ENCODE measurements at regions not wholly inside any gene's neighbourhood (a gene's known extent, or its start where the extent isn't known, plus 50 kb on each side); places are given as distances from the start of the nearest gene placed in this dataset.
"Not testable (repeated sequence)": the region's sequence is repeated elsewhere in the genome, so short reads cannot be mapped to it uniquely, and the experiment has no call there.

DNA sequence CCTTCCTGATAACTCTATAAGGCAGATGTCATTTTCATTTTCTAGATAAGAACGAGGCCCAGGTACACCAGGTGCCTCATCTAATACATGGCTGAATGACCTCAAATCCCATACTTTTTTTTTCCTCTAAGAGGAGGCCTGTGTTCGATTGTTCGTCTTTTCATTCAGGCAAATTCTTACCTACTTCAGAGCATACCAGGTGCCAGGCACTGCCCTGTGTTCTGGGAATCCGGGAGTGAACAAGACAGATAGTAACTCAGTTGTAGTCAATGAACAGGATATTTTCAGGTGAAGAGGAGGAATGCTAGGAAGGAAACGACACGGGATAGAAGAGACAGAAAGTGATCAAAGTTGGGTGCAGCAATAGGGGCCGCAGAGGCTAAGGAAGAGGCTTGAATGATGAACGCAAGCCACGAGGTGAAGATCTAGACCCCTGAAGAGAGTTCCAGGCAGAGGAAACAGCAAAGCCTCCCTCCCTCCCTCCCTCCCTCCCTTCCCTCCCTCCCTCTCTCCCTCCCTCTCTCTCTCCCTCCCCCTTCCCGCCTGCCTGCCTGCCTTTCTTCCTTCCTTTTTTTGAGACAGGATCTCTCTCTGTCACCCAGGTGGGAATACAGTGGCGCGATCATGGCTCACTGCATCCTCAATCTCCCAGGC lies 150.1 kb upstream of the ZNF217 start:
- no peak for DNase-seq (ENCODE audit: low spot score)

DNA sequence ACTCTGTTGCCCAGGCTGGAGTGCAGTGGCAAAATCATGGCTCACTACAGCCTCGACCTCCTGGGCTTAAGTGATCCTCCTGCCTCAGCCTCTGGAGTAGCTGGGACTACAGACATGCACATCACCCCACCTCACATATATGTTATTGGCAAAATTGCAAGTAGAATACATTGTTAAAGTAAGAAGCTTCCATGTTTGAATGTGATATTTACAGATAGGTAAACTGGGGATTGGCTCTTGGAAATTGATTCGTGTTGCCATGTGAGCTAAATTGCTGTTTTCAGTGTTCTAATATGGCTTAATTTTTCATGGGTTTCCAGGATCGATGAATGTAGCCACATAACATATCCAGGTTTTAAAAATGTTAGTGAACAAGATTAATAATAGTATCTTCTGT lies 149.0 kb upstream of the ZNF217 start:
- no peak for DNase-seq (ENCODE audit: low spot score)

DNA sequence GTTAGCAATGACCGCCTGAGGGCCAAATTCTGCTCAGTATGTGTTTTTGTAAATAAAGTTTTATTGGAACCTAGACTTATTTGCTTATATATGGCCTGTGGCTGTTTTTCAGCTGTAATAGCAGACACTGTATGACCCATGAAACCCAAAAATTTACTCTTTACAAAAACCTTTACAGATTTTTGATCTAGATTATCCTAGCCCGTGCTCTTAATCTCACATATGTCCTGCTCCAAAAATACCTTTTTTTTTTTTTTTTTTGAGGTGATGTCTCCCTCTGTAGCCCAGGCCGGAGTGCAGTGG lies 148.0 kb upstream of the ZNF217 start:
- no peak for DNase-seq (ENCODE audit: low spot score)

DNA sequence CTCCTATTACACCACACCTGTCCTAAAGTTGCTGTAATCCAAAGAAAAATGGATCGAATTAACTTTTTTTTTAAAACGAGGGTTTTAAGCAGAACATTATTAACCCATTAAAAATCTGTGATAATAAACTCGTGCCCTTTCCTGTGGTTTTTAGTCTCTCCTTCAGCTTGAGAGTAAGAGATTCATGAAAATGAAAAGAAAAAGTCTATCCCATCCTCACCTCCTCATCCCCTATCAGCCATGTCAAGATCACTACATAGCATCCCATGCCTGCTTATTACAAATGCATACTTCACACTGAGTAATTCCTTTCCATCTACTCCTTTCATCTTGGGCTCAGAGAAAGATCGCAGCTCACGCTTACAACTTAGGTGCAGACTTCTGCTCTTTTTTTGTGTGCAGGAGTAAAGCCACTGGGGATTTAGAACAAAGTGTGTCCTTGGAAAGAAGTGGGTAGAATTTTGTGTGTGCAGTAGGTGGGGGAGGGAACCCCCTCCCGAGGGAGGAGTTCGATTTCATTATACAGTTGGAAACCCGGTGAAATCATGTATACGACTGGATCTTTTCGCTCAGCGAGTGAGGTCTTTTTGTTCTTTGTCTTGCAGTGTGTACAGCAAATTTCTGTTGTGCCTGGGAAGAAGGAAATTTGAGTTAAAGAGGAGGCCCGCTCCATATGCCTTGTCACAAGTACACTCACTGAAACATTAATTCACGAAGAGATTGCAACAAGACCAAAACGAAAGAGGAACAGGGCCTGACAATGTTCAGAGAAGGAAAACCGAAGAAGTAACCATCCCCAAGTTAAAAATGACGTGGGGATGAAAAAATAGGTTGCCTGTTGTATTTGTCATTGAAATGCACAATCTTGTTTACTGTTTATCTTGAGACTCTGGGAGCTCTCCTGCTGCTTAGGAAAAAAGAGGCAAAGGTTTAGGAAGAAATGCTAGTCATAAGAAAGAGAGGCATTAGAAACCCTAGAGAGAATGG lies 146.5 kb upstream of the ZNF217 start:
- peak; percentile 12 for DNase-seq (ENCODE audit: low spot score)

DNA sequence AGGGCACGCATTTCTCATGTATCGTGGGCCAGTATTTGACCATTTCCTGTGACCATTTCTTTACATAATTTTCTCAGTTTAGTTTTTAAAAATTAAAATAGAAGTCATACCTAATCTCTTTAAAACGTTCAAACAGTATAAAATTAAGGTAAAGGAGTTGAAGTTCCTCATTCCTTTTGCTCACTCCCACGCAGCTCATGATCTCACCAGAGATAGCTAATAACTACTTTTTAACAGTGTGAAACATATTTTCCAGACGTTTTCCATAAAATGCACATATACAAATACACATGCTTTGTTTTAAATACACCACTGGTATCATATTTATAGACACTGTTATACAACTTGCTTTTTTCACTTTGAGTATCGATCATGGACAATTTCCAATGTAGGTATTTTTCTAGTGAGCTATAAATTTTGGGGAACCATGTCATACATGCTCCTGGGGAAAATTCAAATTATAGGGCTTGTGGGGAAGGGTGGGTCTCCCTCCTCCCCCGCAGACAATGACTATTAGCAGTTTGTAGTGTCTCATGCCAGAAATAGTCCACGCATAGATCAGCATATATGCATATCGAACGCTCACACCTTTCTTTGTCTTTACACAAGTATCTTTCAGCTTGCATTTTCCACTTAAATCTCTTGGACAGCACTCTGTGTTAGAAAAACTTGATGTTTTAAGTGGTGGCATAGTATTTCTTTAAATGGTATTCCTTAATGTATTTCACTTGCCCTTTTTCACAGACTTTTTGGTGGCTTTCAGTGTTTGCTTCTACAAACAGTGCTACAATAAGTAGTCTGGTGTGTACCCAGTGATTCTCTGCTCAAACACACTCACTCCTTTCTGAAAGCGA lies 145.5 kb upstream of the ZNF217 start:
- DNase-seq (ENCODE audit: low spot score), result no peak

DNA sequence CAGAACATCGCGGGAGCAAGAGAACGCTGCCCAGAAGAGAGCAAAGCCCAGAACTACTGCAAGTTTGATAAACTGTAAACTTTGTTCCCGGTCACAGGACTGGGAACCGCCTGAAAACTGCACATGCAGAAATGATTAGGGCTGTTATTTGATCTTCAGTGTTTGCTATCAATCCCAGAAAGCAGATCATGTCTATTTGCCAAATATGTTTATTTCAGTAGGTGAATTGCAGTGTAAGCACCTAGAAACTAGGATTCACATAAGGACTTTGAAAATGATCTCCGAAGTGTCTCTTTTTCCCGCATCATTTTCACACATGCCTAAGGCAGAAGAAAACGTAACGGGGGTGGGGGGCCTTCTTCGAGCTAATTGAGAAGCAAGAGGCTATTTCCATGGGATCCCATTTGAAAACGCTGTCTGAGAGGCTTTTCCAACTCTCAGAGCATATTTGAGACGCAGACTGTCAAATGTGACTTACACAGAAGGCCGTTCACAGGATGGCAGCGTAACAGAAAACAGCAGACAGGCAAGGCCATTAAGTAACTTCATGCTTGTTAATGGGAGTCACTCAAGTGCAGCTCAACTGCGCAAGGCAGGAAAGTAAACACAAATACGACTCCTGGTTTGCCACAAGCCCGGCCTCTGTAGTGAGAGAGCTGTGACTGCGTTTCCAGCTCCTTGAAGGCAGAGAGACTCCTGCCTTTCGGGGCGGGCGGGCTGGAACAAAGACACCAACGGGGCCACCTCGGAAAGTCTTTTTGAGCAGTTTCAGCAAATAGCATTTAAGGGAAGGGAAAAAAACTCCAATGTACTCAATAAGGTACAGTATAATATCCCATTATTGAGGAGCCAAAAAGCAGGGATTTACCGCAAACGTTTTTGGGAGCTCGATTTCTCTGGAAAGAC lies 144.7 kb upstream of the ZNF217 start:
- no peak for DNase-seq (ENCODE audit: low spot score)

DNA sequence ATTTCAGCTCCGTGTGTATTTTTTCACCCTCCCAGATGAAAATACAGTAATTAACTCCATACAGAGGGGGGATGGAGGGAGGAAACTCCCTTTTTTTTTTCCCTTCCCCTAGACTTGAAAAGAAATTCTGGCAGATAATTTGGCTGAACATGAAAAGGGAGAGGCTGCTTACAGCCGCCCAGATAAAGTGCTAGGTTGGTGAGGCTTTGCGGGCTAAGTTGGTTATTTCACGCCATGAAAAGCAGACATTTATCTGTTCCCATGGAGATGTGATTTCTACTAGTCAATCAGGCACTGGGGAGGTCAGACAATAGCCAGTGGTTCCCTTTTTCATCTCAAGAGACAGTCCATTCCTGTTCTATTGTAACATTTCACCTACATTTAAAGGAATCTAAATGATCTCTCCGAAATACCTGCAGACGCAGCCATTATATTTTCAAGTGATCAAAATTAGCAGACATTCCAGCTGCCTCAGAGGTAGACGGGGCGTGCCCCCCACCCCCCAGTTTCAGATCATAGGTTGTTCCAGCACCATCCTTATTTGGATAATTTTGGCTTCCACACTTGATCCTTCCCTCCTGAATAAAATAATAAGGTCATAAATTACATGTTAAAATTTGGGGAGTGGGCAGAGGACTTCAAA lies 143.9 kb upstream of the ZNF217 start:
- no peak for DNase-seq (ENCODE audit: low spot score)

DNA sequence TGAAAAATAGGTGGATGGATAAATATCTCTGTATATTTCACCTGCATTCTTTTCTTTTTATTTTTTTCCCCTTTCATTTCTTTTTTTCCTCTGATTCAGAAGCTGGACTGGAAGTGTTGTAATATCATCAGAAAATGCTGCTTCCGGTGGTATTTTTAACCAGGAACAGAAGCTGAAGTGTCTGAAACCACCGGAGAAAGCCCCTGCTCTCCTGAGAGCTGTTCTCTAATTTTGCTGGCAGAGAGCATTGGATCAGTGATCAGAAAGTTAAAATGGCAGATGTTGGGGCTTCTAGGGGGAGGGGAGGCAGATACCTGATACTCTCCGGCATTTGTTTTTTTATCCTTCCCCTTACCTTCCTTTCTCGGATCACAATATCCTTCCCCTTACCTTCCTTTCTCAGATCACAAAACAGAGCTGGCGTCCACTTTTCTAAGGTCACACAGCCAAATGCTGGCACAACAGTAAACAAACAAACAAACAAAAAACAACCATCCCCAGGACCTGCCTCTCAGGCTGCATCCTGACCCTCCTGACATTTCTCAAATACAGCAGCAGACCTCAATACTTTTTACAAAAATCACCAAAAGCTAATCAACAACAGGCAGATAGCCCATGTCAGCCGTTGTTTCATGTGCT lies 143.2 kb upstream of the ZNF217 start:
- no peak for DNase-seq (ENCODE audit: low spot score)

DNA sequence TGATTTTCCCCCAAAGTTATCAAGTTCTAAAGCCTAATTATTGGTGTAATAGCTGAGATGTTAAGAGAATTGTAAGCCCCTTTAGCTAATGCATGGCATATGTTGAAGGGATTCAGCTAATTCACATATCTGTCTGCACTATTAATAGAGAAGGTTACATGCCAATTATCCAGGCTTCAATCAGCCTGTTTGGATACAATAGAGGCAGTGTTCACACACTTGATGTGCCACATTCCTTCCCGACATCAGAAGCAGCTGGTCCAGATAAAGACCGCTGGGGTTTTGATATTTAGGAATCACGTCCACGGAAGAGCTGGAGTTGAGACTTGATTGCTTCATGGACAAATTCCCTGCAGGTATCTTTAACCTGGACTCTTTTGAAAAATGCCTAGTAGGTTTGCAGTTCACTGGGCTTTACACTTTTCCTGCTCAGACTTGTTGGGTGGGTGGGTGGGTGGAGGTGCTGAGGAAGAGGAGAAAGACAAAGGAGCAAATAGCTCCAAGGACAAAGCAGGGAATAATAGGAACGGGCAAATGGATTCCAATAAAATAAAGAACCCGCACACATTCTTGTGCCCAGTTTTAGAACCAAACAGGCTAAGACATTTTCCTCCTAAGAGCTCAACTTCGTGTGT lies 142.6 kb upstream of the ZNF217 start:
- DNase-seq (ENCODE audit: low spot score), result no peak

DNA sequence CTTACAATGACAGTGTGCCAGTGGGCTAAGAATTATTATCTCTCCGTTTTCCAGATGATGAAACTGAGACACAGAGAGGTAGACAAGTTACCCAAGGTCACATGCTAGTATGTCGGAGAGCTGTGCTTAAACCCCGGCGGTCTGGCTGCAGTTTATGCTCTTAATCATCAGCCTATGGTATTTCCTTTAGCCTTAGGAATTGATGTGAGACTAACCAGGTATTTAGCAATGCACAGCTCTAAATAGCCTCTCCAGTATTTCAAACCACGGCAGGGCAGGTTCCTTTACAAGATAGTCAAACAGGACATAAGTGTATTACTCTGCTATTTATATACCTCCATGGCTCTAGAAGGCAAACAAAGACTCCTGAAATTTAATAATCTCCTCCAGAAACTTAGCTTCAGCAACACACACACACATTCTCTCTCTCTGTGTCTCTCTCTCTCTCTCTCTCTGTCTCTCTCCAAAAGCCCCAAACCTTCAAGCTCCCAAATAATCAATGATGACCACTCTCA lies 142.0 kb upstream of the ZNF217 start:
- no peak for DNase-seq (ENCODE audit: low spot score)

DNA sequence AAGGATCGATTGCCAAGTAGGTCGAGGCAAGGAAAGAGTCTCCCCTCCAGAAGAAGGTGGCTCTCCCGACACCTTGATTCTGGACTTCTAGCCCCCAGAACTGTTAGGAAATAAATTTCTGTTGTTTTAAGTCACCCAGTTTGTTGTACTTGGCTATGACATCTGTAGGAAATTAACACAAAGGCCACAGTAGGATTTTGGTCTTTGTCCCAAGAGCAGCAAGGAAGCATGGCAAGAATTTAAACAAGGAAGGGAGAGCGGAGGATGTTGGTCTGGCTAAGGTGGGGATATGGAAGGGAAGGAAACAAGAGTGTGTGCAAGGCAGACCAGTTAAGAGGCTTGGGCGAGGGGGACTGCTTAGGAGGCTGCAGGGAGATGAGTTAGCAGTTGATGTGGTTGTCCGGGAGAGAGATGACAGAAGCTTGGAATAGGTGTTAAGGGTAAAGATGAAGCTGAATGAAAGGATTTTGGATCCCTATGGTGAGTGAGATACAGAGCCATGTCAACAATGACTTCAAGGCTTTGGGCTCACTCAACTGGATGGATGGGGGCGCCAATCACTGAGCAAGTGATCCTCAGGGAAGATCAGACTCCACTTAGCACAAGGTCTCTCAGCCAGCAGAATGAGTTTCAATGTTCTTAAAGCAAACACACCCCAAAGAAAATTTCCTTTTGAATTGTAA lies 140.5 kb upstream of the ZNF217 start:
- DNase-seq (ENCODE audit: low spot score), result no peak

DNA sequence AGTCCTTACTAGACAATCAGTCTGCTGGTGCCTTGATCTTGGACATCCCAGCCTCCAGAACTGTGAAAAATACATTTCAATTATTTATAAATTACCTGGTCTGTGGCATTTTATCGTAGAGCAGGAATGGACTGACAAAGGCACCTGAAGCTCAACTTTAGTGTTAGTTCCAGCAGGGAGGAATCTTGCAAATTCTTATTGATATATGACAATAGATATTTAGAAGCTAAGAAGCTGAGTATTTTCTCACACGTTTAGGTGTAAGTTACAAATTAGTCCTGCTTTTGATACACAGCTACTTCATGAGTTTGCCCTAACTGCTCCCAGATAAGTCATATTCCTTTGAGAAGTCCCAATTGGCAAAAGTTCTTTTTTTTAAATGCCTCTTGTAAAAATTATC lies 138.0 kb upstream of the ZNF217 start:
- DNase-seq (ENCODE audit: low spot score), result no peak

DNA sequence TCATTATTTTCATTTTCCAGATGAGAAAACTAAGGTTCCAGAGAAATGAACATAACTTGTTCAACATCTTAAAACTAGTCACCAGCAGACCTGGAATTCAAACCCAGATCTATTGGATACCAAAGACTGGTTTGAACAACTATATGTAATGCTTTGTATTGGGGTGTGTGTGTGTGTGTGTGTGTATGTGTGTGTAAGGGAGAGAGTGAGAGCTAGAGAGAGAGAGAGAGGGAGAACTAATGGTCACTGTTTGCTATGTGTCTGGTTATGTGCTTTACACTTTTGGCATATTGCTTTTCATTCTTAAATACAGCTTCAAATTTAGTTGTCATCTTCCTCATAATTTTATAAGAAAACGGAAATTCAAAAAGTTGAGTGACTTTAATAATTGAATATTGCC lies 134.7 kb upstream of the ZNF217 start:
- no peak for DNase-seq (ENCODE audit: low spot score)

DNA sequence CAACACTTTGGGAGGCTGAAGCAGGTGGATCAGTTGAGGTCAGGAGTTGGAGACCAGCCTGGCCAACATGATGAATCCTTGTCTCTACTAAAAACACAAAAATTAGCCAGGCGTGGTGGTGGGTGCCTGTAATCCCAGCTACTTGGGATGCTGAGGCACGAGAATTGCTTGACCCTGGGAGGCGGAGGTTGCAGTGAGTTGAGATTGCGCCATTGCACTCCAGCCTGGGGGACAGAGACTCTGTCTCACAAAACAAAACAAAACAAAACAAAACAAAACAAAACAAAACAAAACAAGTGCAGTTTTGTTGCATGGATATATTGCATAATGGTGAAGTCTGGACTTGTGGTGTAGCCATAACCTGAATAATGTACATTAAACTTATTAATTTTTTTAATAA lies 133.6 kb upstream of the ZNF217 start:
- DNase-seq (ENCODE audit: low spot score), result not testable (repeated sequence)

DNA sequence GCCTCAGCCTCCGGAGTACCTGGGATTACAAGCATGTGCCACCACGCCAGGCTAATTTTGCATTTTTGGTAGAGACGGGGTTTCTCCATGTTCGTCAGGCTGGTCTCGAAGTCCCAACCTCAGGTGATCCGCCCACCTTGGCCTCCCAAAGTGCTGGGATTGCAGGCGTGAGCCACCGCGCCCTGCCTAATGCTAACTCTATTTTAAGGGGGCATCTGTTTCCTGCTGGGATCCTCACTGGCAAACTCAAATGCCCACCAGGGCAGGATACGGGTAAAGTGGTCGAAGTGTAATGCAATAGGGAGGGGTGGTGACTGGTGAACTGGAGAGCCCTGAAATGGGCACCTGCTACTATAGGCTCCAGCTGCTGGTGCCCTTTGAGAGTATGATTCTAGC lies 131.9 kb upstream of the ZNF217 start:
- no peak for DNase-seq (ENCODE audit: low spot score)

DNA sequence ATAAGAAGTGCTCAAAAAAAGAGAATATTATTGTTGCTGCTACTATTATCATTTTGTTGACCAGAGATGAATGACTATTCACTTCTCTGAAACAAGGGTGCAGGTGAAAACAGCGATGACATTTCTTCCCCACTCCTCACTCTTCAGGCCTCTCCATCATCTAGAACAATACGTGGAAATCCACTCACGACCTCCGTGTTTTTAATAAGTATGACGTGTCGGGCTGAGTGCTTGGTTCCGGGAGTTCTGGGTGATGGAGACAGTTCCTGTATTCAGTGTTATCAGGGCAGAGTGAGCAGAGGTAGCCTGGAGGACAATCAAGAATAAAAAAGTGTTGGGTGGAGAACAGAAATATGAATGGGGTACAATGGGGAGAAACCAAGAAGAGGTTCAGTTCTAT lies 130.0 kb upstream of the ZNF217 start:
- DNase-seq (ENCODE audit: low spot score), result no peak

DNA sequence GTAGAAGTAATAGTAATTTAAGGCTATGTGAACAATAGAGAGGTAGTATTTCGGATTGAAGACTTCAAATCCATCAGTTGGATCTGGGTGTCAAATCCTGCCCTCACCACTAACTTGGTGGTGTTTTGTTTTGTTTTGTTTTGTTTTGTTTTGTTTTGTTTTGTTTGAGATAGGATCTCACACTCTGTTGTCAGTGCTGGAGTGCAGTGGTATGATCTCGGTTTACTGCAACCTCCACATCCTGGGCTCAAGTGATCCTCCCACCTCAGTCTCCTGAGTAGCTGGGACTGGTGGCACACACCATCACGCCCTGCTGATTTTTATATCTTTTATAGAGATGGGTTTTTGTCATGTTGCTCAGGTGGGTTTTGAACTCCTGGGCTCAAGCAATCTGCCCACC lies 129.4 kb upstream of the ZNF217 start:
- DNase-seq (ENCODE audit: low spot score), result no peak

DNA sequence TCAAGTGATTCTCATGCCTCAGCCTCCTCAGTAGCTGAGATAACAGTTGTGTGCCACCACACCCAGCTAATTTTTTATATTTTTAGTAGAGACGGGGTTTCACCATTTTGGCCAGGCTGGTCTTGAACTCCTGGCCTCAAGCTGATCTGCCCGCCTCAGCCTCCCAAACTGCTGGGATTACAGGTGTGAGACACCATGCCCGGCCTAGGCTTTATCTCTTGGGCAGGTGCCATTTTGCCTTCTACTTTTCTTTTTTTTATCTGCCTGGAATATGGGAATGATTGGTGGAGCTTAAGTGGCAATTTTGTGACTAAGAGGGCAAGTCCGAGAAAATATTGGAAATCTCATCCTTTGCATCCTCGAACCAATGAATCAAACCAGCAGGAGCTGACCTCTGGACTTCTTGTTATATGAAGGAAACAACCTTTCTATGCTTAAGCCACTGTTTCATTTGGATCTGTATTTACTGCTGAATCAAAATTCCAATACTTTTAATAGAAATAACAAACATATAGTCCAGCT lies 128.9 kb upstream of the ZNF217 start:
- no peak for DNase-seq (ENCODE audit: low spot score)

DNA sequence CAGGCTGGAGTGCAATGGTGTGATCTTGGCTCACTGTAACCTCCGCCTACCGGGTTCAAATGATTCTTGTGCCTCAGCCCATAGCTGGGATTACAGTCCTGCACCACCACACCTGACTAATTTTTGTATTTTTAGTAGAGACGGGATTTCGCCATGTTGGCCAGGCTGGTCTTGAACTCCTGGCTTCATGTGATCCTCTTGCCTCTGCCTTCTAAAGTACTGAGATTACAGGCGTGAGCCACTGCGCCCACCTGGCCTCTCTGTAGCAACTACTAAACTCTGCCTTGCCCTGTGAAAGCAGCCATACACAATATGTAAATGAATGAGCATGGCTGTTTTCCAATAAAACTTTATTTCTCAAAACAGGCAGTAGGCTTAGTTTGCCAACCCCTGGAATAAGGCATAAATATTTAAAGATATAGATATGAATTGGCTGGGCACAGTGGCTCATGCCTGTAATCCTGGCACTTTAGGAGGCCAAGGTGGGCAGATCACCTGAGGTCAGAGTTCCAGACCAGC lies 127.9 kb upstream of the ZNF217 start:
- DNase-seq (ENCODE audit: low spot score), result not testable (repeated sequence)

Data from CD4-positive, alpha-beta T cell treated with Interleukin-6 at 100 ng/mL for 8 hours (primary cell).